ENCODE measurements at regions not wholly inside any gene's neighbourhood (a gene's known extent, or its start where the extent isn't known, plus 50 kb on each side); places are given as distances from the start of the nearest gene placed in this dataset.

GRCh38 chr19:30146346-30146745 is 204.3 kb downstream of the URI1 start:
- no peaks in the 10 kb centered on the region for H3K9me3 Mint-ChIP-seq

GRCh38 chr19:30148039-30148790 is 206.2 kb downstream of the URI1 start:
- no peak overlapping the region for H3K4me3 Mint-ChIP-seq
- no peaks in the 10 kb centered on the region for H3K36me3 Mint-ChIP-seq (ENCODE audit: low read depth)
- no peak for TF ChIP-seq CTCF (IDR thresholded peaks at IDR 0.05)
- H3K27me3 Mint-ChIP-seq, result peaks cover 3% of the 10 kb centered on the region
- intact Hi-C loops (cut with micrococcal nuclease), result no loop called here
- no peaks in the 10 kb centered on the region for H3K9me3 Mint-ChIP-seq
- ChIA-PET CTCF (no interaction called here), POLR2A (no interaction called here)
- H3K27ac Mint-ChIP-seq, result no peak overlapping the region
- ATAC-seq (no peak), DNase-seq (no peak)
- no peaks in the 10 kb centered on the region for H3K4me1 Mint-ChIP-seq (ENCODE audit: low read depth)

More at GRCh38 chr19:30146346-30146745, 204.3 kb downstream of the URI1 start:
- ChIA-PET POLR2A (no interaction called here), CTCF (no interaction called here)
- Mint-ChIP-seq H3K36me3 (ENCODE audit: low read depth) (no peaks in the 10 kb centered on the region), H3K4me1 (ENCODE audit: low read depth) (no peaks in the 10 kb centered on the region), H3K27ac (no peak overlapping the region), H3K4me3 (no peak overlapping the region), H3K27me3 (peaks cover 1% of the 10 kb centered on the region)
- DNase-seq, result no peak
- no peak for ATAC-seq
- TF ChIP-seq CTCF (IDR thresholded peaks at IDR 0.05), result no peak
- intact Hi-C loops (cut with micrococcal nuclease), result no loop called here

GRCh38 chr19:30148803-30149202 is 206.8 kb downstream of the URI1 start:
- POLR2A ChIA-PET, result no interaction called here

GRCh38 chr19:30149300-30149699 is 207.3 kb downstream of the URI1 start:
- Mint-ChIP-seq H3K4me3 (no peak overlapping the region), H3K36me3 (ENCODE audit: low read depth) (no peaks in the 10 kb centered on the region), H3K27me3 (peaks cover 2% of the 10 kb centered on the region), H3K4me1 (ENCODE audit: low read depth) (no peaks in the 10 kb centered on the region), H3K27ac (no peak overlapping the region), H3K9me3 (no peaks in the 10 kb centered on the region)
- intact Hi-C loops (cut with micrococcal nuclease), result no loop called here
- DNase-seq, result no peak
- TF ChIP-seq CTCF (IDR thresholded peaks at IDR 0.05), result no peak
- ChIA-PET POLR2A (interaction anchor here (0.5 kb wide), 1 partner anchor 137 kb away, joined by 3 read pairs; no protein-coding TSS in a partner anchor), CTCF (no interaction called here)
- ATAC-seq, result no peak

More at GRCh38 chr19:30148803-30149202, 206.8 kb downstream of the URI1 start:
- no peak overlapping the region for H3K27ac Mint-ChIP-seq
- TF ChIP-seq CTCF (IDR thresholded peaks at IDR 0.05), result no peak
- DNase-seq (no peak), ATAC-seq (no peak)
- no peaks in the 10 kb centered on the region for H3K9me3 Mint-ChIP-seq
- no peaks in the 10 kb centered on the region for H3K36me3 Mint-ChIP-seq (ENCODE audit: low read depth)
- no peak overlapping the region for H3K4me3 Mint-ChIP-seq
- H3K4me1 Mint-ChIP-seq (ENCODE audit: low read depth), result no peaks in the 10 kb centered on the region
- CTCF ChIA-PET, result no interaction called here
- H3K27me3 Mint-ChIP-seq, result peaks cover 2% of the 10 kb centered on the region
- intact Hi-C loops (cut with micrococcal nuclease), result no loop called here

GRCh38 chr19:30150626-30151025 is 208.6 kb downstream of the URI1 start:
- Mint-ChIP-seq H3K4me1 (ENCODE audit: low read depth) (no peaks in the 10 kb centered on the region), H3K9me3 (no peaks in the 10 kb centered on the region), H3K27me3 (peaks cover 2% of the 10 kb centered on the region), H3K4me3 (no peak overlapping the region), H3K36me3 (ENCODE audit: low read depth) (no peaks in the 10 kb centered on the region), H3K27ac (no peak overlapping the region)
- intact Hi-C loops (cut with micrococcal nuclease), result no loop called here
- ChIA-PET POLR2A (interaction anchor here (0.7 kb wide), 1 partner anchor 246 kb away, joined by 3 read pairs; no protein-coding TSS in a partner anchor), CTCF (no interaction called here)
- DNase-seq (peak; percentile 17), ATAC-seq (no peak)
- TF ChIP-seq CTCF (IDR thresholded peaks at IDR 0.05), result no peak
